HG02885 (cell line): ENCODE measurements at regions not wholly inside any gene's neighbourhood (a gene's known extent, or its start where the extent isn't known, plus 50 kb on each side); places are given as distances from the start of the nearest gene placed in this dataset.
A peak's percentile ranks its signal among the peaks of the same experiment; 100 is the strongest.

Experiments
- ATAC-seq: cut with Tn5 transposase; IDR thresholded peaks from one replicate; pipeline ENCODE4 v1.9.1; 2021; ENCODE audit warnings: mild to moderate bottlenecking; ENCODE audit not compliant: unreplicated experiment, poor library complexity

DNA sequence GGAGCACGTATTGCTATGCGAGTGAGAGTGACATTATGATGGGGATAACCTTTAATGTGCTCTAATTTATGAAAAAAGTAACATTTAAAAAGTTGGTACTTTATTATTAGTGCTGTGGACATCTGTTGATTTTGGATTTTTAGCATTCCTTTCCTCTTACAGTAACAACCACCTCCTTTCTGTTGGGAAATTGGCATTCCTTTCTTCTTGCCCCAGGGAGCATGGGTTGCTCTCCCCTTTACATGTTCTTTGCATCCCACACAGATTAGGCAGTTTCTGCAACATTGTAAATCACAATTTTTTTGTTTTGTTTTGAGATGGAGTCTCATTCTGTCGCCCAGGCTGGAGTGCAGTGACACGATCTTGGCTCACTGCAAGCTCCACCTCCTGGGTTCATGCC is 300.2 kb downstream of the LPIN1 start:
- no peak for ATAC-seq

DNA sequence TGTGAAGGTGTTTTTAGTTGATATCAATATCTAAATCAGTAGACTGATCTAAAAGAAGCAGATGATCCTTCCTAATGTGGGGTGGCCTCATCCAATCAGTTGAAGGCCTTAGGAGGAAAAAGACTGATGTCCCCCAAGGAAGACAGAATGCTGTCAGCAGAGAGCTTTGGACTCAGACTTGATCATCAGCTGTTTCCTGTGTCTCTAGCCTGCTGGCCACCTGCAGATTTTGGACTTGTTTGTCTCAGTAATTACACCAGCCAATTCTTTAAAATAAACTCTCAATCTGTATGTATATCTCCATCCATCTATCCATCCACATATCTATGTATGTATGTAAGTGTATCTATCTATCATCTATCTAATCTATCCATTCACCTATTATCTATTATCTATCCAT is 301.3 kb downstream of the LPIN1 start:
- no peak for ATAC-seq

DNA sequence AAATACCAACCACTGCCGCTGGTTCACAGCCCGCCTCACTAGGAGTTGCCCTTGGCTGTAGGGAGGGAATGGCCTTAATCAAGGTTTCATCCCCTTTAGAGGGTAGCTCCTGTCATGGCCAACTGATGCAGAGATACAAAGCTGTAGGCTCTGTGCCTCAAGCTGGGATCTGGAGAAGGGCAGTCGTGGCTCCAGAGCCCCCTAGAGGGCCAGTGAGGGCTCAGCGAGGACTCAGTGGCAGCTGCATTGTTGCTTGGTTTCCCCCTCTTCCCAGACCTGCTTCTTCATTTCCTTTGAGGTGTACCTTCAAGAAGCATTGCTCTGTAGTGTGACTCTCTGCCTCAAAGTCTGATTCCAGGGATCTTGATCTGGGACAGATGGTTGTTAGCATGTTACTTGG is 302.1 kb downstream of the LPIN1 start:
- ATAC-seq = no peak

DNA sequence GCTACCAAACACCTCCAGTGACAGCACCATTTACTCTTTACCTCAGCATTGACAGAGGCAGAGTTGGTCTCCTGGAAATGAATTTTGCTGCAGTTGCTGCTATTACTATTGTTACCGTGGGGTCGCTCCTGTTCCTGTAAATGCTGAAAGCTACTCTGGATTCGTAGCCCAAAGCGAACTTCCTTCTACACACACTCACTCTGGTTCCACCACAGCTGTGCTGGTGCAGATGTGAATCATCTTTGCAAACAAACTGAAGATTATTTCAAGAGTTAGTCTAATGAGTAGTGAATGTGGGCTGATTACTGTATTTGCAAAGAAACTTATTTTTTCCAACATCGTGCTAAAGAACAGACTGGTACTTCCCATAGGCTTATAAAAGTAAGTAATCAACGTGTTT is 304.0 kb downstream of the LPIN1 start:
- no peak for ATAC-seq

DNA sequence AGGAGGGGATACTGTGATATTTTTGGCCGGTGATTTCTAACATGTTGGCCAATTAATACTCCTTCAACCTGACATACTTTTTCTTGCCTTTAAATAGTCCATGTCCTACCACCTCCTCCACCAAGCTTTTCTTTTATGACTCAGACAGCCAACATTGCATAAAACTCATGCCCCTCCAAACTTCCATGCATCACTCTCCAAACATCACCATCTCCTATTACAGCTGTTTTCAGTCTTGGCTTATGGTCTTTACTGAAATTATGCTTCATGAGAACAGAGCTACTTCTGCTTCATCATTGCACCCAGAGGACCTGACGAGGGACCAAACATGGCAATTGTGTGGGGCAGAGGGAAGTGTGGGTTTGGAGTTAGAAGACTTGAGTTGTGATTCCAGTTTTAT is 305.4 kb downstream of the LPIN1 start:
- ATAC-seq = no peak

DNA sequence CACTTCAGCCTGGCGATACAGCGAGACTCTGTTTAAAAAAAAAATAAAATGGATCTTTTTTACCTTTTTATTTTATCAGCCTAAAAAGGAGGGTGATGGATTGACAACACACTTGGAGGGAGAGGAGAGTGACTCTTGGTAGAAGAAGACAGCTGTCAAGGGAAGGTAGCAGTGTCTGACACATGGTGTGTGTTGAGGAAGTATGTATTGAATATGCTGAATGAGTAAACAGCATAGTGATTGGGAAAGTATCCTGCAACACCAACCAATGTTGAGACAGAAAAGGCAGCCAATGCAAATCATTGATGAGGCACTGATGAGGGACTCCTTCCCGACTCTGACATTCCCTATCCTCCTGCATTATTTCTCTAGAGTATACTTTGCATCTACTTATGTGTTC is 306.4 kb downstream of the LPIN1 start:
- no peak for ATAC-seq

DNA sequence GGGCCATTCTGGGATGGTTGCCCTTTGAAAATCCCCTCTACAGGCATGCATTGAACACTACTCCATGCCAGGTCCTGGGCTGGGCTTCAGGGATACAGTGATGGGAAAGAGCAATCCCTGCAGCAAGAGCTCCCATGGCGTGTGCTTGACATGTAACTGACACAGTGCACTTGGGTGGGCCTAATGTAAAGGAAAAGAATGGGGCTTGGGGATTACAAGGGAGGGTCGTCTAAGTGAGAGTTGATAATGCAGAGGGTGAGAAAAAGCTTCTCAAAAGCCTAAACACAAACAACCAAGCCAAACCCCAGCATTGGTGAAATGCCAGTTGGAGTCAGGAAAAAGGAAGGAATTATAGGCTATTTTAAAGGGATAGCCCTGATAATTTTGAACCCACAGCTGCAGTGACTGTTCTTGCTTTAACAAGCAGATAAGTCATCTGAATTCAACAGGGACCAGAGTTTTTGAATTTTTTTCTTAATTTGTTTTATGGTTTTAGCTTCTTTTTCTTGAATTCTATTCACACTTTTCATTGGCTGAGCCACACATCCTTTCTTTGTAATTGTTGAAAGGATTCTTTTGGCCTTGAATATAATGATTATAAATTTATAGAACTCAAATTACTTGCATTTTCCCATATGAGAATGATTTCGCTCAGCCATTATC is 308.7 kb downstream of the LPIN1 start:
- ATAC-seq = no peak

DNA sequence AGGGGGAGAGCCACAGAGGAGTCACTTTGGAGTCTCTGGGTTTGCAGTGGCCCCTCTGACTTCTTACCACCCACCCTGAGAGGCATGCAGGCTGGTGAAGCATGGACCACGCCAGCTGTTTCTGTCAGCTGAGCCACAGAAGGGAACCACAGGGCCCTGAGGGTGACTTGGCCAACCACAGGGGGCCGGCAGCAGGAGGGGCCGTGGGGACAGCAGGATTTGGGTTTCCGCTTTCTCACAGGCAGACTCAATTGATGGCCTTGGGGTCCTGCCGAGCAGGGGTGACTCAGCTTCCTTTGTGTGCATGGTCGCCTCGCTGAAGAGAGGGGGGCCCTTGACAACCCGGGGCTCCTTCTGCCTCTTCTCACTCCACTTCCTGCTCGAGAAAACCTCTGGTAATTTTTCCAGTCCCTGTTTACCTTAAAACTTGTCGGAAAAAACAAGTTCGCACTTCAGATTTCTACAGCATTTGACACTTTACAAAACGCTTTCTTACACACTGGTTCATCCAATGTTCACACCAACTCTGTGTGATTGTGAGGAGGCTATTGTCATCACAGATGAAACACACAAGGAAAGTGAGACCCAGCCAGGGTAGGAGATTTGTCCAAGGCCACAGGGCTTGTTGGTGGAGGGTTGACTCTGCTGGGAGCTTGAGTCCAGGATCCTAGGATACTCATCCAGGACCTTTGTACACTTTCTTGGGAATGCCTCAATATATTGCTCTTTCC is 311.2 kb downstream of the LPIN1 start:
- ATAC-seq = peak; percentile 84

DNA sequence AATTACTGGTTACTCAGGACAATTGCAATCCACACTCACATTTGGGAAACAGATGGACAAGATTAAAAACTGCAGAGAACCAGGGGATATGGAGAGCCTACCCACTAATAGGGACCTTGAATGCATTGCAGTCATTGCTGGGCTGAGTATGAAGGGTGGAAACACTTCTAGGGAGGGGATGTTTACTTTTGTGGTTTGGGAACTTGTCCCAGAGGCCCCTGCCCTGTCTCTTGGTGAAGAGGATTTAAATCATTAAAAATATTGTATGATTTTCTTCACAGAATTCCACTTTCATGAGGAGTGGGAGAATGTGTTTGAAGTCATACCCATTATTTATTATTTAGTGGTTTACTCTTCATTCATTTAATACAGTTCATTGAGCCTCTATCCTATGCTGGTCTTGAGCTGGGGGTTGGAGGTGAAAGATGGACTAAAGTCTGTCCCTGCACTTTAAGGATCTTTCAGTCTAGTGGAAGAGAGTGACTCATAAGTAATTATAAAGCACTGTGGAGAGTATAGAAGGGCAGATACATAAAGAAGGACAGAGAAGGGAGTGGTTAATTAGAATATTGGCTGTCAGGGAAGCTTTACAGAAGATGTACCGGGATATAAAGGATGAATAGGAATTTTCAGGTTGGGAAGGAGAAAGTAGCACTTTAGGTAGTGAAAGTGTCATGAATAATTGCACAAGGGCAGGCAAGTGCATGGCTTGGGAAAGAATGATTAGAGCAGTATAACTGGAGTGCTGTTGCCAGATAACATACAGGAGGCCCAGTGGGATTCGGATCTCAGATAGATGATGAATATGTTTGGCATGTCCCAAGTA is 313.4 kb downstream of the LPIN1 start:
- ATAC-seq = no peak

DNA sequence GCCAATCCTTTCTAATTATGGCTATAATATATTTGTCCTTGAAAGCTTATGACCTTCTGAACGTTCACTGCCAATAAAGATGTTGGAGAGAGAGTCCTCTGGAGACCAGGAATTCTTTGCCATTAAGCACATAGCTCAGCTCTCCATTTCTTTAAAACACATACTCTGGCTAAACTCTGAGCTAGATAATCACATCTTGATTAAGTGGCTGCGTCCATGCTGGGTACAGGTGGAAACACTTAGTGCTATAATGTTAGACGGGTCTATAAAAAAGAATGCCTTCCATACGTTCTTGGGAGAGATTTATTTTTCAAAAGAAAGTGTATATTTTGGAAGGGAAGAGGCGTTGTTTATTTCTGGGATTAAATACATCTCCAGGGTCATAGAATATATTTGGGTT is 314.5 kb downstream of the LPIN1 start:
- no peak for ATAC-seq

DNA sequence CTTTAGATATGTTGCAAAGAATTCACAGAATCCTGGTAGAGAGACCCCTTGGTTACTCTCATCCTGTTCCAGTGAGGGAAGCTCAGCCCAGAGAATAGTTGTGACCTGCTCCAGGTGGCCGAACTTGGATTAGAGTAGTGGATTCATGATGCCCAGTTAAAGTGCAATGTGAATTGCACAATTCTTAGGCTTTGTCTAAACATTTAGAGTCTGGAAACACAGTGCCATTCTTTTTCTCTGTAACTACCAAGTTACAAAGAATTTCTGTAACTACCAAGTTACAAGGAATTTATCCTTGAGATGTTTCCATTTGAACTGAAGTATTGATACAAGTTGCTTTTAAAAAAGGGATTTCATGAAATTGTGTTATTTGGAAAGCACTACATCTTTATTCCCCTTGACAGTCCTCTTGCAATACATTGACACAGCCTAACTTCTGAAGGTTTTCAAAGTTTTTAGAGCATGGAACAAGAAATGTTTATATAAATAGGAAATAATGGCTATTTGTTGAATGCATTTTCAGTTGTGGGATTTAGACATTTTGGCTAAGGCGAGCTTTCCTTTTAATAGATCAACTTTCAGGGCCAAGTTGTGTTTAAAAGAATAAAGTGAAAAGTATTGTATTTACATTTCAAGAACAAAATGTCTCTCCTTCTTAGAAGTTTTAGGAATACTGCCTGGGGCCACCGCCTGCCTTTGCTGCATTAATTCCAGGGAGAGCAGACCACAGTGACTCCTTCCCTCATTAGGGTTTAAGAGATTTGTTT is 315.0 kb downstream of the LPIN1 start:
- no peak for ATAC-seq

DNA sequence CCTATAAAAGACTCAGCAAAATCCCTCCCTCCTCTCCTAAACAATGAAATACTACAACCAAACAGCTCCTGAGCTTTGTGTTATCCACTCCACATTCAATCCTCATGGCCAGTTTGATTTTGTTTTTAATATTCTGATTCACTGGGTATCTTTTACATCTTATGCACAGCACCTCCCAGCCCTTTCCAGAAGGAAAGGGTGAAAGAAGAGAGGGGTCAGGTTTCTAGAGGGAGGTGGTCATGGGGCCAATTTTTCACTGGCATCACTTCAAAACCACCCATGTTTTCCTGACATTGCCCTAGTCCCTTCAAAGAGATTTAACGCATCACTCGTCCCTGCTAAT is 315.6 kb downstream of the LPIN1 start:
- no peak for ATAC-seq

DNA sequence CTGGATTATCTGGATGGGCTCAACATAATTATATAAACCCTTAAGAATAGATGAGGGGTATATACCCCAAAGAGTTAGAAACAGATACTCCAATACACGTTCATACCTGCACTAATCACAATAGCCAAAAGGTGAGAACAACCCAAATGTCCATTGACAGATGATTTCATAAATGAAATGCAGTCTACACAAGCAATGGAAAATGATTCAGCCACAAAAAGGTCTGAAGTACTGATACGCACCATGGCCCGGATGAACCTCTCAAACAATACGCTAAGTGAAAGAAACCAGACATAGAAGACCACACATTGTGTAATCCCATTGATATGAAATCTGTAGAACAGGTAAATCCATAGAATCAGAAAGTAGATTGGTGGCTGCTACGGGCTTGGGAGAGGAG is 316.8 kb downstream of the LPIN1 start:
- ATAC-seq = no peak

DNA sequence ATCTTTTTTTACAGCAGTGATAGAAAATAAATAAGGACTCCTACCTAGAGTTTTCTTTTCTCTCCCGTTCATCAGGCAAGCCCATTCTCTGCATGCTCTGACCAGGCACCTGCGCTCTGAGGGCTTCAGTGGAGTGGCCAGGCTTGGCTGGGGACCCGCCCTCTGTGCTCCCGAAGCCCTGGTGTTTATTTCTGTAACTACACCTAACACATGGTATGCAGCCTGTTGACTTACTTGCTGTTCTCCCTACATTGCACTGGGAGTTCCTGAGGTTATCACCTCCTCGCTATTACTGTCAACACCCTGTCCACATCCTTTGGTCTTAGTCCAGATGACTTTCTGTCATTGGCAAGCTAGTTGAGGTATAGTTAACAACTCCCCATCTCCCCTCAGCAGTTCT is 317.7 kb downstream of the LPIN1 start:
- ATAC-seq = no peak

DNA sequence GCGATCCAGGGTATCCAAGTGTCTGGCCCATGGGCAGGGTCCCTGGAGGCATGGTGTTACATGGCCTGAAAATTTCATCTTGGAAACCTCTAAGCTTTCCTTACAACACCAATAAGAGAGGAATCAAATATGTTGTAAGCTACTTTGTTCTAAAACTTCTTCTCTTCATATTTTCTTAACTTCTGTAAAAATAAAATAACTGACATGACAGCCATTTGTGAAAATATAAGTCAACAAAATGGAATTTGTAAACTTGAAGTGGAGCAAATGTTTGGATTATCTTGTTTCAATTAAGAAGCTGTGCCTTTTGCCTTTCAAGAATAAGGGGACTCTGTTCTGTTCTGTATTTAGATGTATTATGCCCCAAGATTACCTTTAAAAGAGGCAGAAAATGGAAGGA is 319.7 kb downstream of the LPIN1 start:
- no peak for ATAC-seq

DNA sequence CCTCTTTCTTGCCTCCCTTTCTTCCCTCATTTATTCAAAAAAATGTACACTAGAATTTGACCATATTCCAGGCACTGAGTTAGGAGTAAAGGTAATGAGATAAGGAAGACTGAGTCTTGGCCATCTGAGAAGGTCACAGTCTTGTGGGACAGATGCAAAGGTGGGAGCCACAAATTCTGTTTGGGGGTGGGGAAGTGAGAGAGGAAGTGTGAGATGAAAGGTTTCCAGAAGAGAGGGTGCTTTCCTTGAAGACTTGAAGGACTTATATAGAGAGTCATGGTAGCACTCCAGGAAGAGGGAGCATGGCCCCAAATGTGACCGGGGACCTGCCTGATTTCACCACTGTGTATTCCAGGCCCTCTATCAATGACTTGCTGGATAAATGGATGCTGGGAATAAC is 320.6 kb downstream of the LPIN1 start:
- ATAC-seq = no peak

DNA sequence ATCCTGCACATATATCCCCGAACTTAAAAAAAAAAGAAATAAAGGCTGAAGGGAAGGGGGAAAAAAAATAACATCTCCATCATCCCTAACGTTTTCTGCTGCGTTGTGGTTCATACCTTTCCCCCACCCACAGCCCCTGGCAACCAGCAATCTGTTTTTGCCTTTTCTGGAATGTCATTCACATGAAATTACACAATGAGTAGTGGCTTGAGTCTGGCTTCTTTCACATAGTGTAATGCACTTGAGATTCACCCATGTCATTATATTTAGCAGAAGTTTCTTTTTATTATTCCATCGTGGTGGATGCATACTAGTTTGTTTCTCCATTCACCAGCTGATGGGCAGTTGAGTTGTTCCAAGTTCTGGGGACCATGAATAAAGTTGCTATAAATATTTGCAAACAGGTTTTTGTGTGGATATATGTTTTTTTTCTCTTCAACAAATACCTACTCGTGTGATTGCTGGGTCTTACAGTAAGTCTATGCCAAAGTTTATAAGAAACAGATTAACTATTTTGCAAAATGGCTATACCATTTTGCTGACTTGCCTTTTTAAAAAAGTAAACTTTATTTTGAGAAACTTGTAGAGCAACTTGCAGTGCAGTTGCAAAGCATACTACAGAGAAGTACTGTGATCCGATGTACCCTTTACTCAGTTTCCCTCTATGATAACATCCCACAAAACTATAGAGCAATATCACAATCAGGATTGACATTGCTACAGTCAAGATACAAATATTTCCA is 322.5 kb downstream of the LPIN1 start:
- no peak for ATAC-seq

DNA sequence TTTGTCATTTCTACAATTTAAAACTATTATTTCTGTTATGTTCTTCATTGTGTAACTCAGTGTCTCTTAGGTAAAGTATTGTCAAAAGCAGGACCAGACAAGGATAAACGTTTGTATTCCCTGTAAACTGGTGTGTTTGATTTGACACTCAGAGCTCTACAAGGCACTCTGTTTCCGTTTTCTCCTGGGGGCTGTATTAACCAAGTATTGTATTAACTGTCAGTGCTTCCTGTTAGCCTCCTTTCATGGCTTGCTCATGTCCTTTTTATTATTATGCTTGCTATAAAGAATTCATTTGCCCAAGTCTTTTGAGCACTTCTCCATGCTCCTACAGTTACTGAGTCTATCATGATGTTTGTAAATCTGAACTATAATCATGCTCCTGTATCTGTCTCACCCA is 323.7 kb downstream of the LPIN1 start:
- ATAC-seq = no peak

DNA sequence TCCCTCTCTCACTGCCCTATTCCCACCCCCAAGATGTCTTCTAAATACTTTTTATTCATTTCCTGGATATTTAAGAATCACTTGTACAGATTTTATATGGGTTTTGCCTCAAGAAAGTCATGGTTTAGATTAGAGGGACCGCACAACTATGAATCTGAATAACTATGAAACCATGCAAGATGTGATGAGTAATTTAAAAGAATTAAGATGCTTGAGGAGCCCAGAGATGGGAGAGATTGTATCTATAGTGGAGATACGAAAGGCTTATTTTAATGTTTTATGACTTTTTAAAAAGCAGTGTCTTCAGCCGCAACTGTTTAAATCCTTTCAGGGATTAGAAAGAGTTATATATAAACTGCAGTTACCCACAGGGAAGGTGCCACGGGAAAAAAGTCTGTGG is 324.1 kb downstream of the LPIN1 start:
- ATAC-seq = no peak

DNA sequence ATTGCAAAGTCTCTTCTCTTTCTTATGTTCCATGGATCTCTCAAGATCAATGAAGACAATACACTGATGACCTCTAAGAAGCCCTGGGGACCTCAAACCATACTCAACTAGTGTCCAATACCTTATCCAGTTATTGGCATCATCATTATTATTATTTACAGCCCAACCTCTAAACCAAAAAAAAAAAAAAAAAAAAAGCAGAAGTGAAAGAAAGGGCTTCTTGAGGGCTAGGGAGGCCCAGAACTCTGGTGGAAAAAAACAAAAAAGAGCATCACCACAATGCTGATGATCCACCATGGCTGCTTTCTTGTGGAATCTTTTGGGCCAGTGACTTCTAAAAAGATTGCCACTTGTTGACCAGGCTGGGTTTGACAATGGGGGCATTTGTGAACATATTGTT is 324.9 kb downstream of the LPIN1 start:
- ATAC-seq = peak; percentile 81
